Mesenchymal stem cell (in vitro differentiated cells and primary cell): ENCODE measurements at regions not wholly inside any gene's neighbourhood (a gene's known extent, or its start where the extent isn't known, plus 50 kb on each side); places are given as distances from the start of the nearest gene placed in this dataset.

Source experiments
- DNase-seq: peaks from one replicate; pipeline ENCODE4 v3.0.0-alpha.2; 2013
- H2AFZ ChIP-seq: one replicate; pipeline ENCODE4 v1.6.1; 2013; ENCODE audit warnings: low read depth, mild to moderate bottlenecking, control low read depth, inconsistent platforms, low read length, moderate library complexity
- H2AK5ac ChIP-seq: 2 replicates; pipeline ENCODE4 v1.6.1; 2013; ENCODE audit warnings: low read length, moderate library complexity, mild to moderate bottlenecking, inconsistent platforms; ENCODE audit not compliant: severe bottlenecking
- H2BK120ac ChIP-seq: one replicate; pipeline ENCODE4 v1.6.1; 2013; ENCODE audit warnings: low read depth, mild to moderate bottlenecking, inconsistent platforms, low read length, moderate library complexity
- H2BK12ac ChIP-seq, 2 experiments: one replicate each; pipeline ENCODE4 v1.6.1; 2013; ENCODE audit warnings: inconsistent platforms in 2 of 2, low read length in 2 of 2, mild to moderate bottlenecking in 2 of 2, moderate library complexity in 2 of 2, control low read depth in 1 of 2
- H2BK15ac ChIP-seq: one replicate; pipeline ENCODE4 v1.6.1; 2013; ENCODE audit warnings: mild to moderate bottlenecking, low read depth, inconsistent platforms; ENCODE audit not compliant: poor library complexity, severe bottlenecking
- H2BK5ac ChIP-seq: 2 replicates; pipeline ENCODE4 v1.6.1; 2013; ENCODE audit warnings: low read depth, mild to moderate bottlenecking, low read length, control low read depth, inconsistent platforms; ENCODE audit not compliant: poor library complexity, severe bottlenecking
- H3K14ac ChIP-seq, 2 experiments: one replicate each; pipeline ENCODE4 v1.6.1; 2013; ENCODE audit warnings: inconsistent platforms in 2 of 2, low read length in 2 of 2, control low read depth in 1 of 2, mild to moderate bottlenecking in 1 of 2, moderate library complexity in 1 of 2
- H3K18ac ChIP-seq, 2 experiments: one replicate each; pipeline ENCODE4 v1.6.1; 2013; ENCODE audit warnings: inconsistent platforms in 2 of 2, low read length in 2 of 2, control low read depth in 1 of 2, low read depth in 1 of 2, mild to moderate bottlenecking in 1 of 2
- H3K23ac ChIP-seq, 2 experiments: one replicate each; pipeline ENCODE4 v1.6.1; 2013; ENCODE audit warnings: inconsistent platforms in 2 of 2, low read length in 2 of 2, mild to moderate bottlenecking in 2 of 2, moderate library complexity in 2 of 2, control low read depth in 1 of 2
- H3K27ac ChIP-seq: 2 replicates; pipeline ENCODE4 v1.5.1; 2013; ENCODE audit warnings: mild to moderate bottlenecking, moderate library complexity, low read length, control low read depth, inconsistent platforms; ENCODE audit not compliant: poor library complexity, severe bottlenecking
- H3K27me3 ChIP-seq, 2 experiments: 2 replicates each; pipeline versions ENCODE4 v1.6.1 to v1.7.0; 2013; ENCODE audit warnings: low read length in 2 of 2, mild to moderate bottlenecking in 2 of 2, moderate library complexity in 2 of 2, control low read depth in 1 of 2, inconsistent platforms in 1 of 2; ENCODE audit not compliant: control insufficient read depth in 1 of 2, insufficient read depth in 1 of 2
- H3K36me3 ChIP-seq, 2 experiments: 2 replicates each; pipeline versions ENCODE4 v1.6.1 to v1.7.0; 2013; ENCODE audit warnings: low read length in 2 of 2, control low read depth in 1 of 2, inconsistent platforms in 1 of 2, low read depth in 1 of 2, mild to moderate bottlenecking in 1 of 2; ENCODE audit not compliant: insufficient read depth in 2 of 2, control insufficient read depth in 1 of 2
- H3K4ac ChIP-seq, 2 experiments: one replicate each; pipeline ENCODE4 v1.6.1; 2013; ENCODE audit warnings: inconsistent platforms in 2 of 2, low read length in 2 of 2, mild to moderate bottlenecking in 2 of 2, moderate library complexity in 2 of 2, control low read depth in 1 of 2, low read depth in 1 of 2
- H3K4me1 ChIP-seq: 2 replicates; pipeline ENCODE4 v1.6.1; 2013; ENCODE audit warnings: low read depth, low read length, control low read depth; ENCODE audit not compliant: control insufficient read depth, insufficient read depth
- H3K4me2 ChIP-seq: 2 replicates; pipeline ENCODE4 v1.6.1; 2013; ENCODE audit warnings: low read length, mild to moderate bottlenecking, inconsistent platforms; ENCODE audit not compliant: poor library complexity, severe bottlenecking
- H3K4me3 ChIP-seq, 2 experiments: 2 replicates each; pipeline versions ENCODE4 v1.5.1 to v1.7.0; 2013; ENCODE audit warnings: low read length in 2 of 2, mild to moderate bottlenecking in 2 of 2, control low read depth in 1 of 2, low read depth in 1 of 2; ENCODE audit not compliant: insufficient read depth in 1 of 2
- H3K79me1 ChIP-seq: replicated peaks from 2 replicates; pipeline ENCODE4 v1.6.1; 2013; ENCODE audit warnings: mild to moderate bottlenecking, control low read depth, low read length, inconsistent platforms; ENCODE audit not compliant: poor library complexity, severe bottlenecking
- H3K9ac ChIP-seq: 2 replicates; pipeline ENCODE4 v1.7.0; 2013; ENCODE audit warnings: mild to moderate bottlenecking, low read length, moderate library complexity
- H3K9me3 ChIP-seq: 2 replicates; pipeline ENCODE4 v1.7.0; 2013; ENCODE audit warnings: mild to moderate bottlenecking, low read length; ENCODE audit not compliant: control insufficient read depth
- H4K8ac ChIP-seq: one replicate; pipeline ENCODE4 v1.6.1; 2013; ENCODE audit warnings: inconsistent platforms, mild to moderate bottlenecking, low read length, moderate library complexity
- H4K91ac ChIP-seq: one replicate; pipeline ENCODE4 v1.6.1; 2013; ENCODE audit warnings: mild to moderate bottlenecking, low read length, inconsistent platforms
- WGBS: methylation state at CpG from one replicate; pipeline ENCODE4 v1.1.7; 2013; ENCODE audit warnings: mixed read lengths; 5-methylcytosine and 5-hydroxymethylcytosine counted together

DNA sequence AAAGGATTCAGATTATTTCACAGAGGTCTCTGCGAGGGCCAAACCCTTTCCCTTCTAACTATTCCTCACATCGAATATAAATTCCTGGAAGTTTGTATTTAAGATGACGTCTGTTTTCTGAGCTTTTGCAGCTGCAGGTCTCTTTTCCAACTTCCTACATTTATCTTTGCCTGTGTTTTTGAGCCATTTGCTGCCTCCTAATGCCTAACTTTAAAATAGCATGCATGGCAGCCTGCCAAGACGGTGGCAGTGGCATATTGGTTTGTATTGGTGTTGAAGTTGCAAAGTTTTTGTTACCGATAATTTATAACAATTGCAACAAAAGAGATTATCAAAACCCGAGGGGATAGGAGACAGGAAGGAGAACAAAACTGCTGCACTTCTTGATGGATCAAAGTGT is 187.1 kb upstream of the DNAJC19 start:
- H3K4me1 ChIP-seq: no peaks in the 10 kb centered on the region
- H3K18ac ChIP-seq: no peak overlapping the region
- no peak overlapping the region for H3K27ac ChIP-seq
- H3K14ac ChIP-seq: no peak overlapping the region
- H4K91ac ChIP-seq: no peak overlapping the region
- H3K36me3 ChIP-seq: no peaks in the 10 kb centered on the region
- H3K9me3 ChIP-seq: no peaks in the 10 kb centered on the region
- H3K9ac ChIP-seq: no peak overlapping the region
- H2BK12ac ChIP-seq: no peak overlapping the region
- no peaks in the 10 kb centered on the region for H3K79me1 ChIP-seq
- H4K8ac ChIP-seq: no peak overlapping the region
- H2BK120ac ChIP-seq: no peak overlapping the region
- no peak overlapping the region for H2AK5ac ChIP-seq
- H3K23ac ChIP-seq: no peak overlapping the region
- DNase-seq: peak; percentile 30
- no peak overlapping the region for H3K4ac ChIP-seq
- H2BK5ac ChIP-seq: no peak overlapping the region
- H3K27me3 ChIP-seq: no peaks in the 10 kb centered on the region
- no peak overlapping the region for H2AFZ ChIP-seq
- no peak overlapping the region for H2BK15ac ChIP-seq
- WGBS: 24% methylated on average over 3 of the region's 6 CpGs
- H3K4me2 ChIP-seq: no peak overlapping the region
- H3K4me3 ChIP-seq: no peak overlapping the region

DNA sequence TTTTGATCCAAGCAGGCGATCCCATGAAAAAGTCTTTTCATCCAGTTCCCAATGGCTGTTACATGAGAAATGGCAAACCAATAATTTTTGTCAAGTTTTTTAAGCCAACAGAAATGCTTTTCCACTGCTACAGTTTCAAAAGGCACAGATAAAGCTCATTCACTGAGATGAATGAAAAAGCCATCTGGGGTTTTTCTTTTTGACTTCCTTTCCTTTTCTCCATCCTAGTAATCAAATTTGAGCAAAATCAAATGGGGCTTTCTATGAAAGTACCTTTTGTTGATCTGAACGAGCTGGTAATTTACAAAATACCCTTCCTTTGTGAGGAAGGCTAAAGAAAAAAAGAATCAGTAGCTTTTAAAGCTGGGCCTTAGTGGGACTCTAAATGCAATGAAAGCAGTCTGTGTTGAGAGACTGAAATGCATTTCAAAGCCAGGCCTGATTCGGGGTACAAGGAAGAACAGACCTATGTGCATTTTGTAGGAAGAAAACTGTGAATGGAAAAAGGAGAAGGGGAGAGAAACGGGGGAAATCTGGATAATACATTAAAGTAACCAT is 185.2 kb upstream of the DNAJC19 start:
- Histone ChIP-seq H3K14ac (no peak overlapping the region), H2BK5ac (no peak overlapping the region)

DNA sequence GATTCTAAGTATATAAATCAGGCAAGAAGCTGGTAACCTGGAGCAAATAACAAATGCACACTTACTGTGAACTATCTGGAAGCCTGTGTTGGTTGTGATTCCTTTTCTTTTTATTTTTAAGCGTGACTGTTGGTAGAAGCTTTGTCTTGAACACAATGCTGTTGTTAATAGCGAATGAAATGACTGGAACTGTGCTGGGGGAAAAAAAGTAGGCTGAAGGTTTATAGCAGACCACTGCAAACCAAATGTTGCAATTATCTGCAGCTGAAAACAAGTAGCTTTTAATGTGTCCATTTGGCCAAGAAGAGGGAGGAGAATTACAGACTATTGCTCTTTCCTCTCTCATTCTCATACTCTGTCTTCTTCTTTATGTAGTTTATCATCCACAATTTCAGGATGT is 184.5 kb upstream of the DNAJC19 start:
- Histone ChIP-seq H3K4me2 (no peak overlapping the region), H3K79me1 (no peaks in the 10 kb centered on the region), H2BK120ac (no peak overlapping the region), H3K14ac (no peak overlapping the region), H3K27ac (no peak overlapping the region), H4K91ac (no peak overlapping the region), H3K36me3 (no peaks in the 10 kb centered on the region), H2BK15ac (no peak overlapping the region), H4K8ac (no peak overlapping the region), H3K4ac (no peak overlapping the region), H3K23ac (no peak overlapping the region), H2AFZ (no peak overlapping the region), H3K4me3 (no peak overlapping the region), H2BK12ac (no peak overlapping the region), H3K27me3 (no peaks in the 10 kb centered on the region), H3K9me3 (no peaks in the 10 kb centered on the region), H2AK5ac (no peak overlapping the region), H3K18ac (no peak overlapping the region), H3K9ac (no peak overlapping the region), H2BK5ac (no peak overlapping the region), H3K4me1 (no peaks in the 10 kb centered on the region)
- no peak for DNase-seq
- 62% methylated on average over 2 of the region's 2 CpGs for WGBS

More for the DNA sequence above, 185.2 kb upstream of the DNAJC19 start:
- DNase-seq: no peak
- WGBS: 42% methylated on average over 3 of the region's 4 CpGs
- H3K18ac ChIP-seq: no peak overlapping the region
- H3K4ac ChIP-seq: no peak overlapping the region
- H3K9me3 ChIP-seq: no peaks in the 10 kb centered on the region
- H3K4me3 ChIP-seq: no peak overlapping the region
- H3K9ac ChIP-seq: no peak overlapping the region
- H4K8ac ChIP-seq: no peak overlapping the region
- H3K79me1 ChIP-seq: no peaks in the 10 kb centered on the region
- H4K91ac ChIP-seq: no peak overlapping the region
- H2AFZ ChIP-seq: no peak overlapping the region
- no peak overlapping the region for H2AK5ac ChIP-seq
- H3K4me2 ChIP-seq: no peak overlapping the region
- H3K27me3 ChIP-seq: no peaks in the 10 kb centered on the region
- H2BK15ac ChIP-seq: no peak overlapping the region
- no peaks in the 10 kb centered on the region for H3K4me1 ChIP-seq
- no peak overlapping the region for H2BK12ac ChIP-seq
- no peak overlapping the region for H3K27ac ChIP-seq
- H3K23ac ChIP-seq: no peak overlapping the region
- no peak overlapping the region for H2BK120ac ChIP-seq
- H3K36me3 ChIP-seq: no peaks in the 10 kb centered on the region

DNA sequence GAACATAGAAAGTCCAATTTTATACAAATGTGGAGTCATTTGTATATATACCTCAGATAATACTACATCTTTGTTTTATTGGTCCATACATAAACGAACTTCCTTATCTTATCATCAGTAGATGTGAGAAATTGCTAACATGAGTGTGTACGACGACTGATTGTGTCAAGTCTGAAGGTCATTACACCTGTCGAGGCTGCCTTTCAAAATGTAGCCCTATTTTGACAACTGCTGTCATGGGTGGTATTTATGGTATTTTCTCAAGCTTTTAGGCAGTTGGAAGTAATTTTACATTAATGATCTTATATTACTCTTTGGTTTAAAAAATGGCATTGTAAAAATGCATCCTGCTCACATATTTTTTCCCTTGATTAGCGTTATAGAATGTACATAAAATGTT is 183.7 kb upstream of the DNAJC19 start:
- Histone ChIP-seq H3K4me3 (no peak overlapping the region), H4K91ac (no peak overlapping the region), H2AFZ (no peak overlapping the region), H3K4me2 (no peak overlapping the region), H3K27ac (no peak overlapping the region), H4K8ac (no peak overlapping the region), H2BK15ac (no peak overlapping the region), H3K18ac (no peak overlapping the region), H3K23ac (no peak overlapping the region), H3K36me3 (no peaks in the 10 kb centered on the region), H2BK12ac (no peak overlapping the region), H3K27me3 (no peaks in the 10 kb centered on the region), H3K9ac (no peak overlapping the region), H3K9me3 (no peaks in the 10 kb centered on the region), H2BK120ac (no peak overlapping the region), H3K4me1 (no peaks in the 10 kb centered on the region), H3K4ac (no peak overlapping the region), H2AK5ac (no peak overlapping the region), H2BK5ac (no peak overlapping the region), H3K14ac (no peak overlapping the region), H3K79me1 (no peaks in the 10 kb centered on the region)
- 88% methylated on average over 3 of the region's 5 CpGs for WGBS
- DNase-seq: no peak
